ENCODE measurements at regions not wholly inside any gene's neighbourhood (a gene's known extent, or its start where the extent isn't known, plus 50 kb on each side); places are given as distances from the start of the nearest gene placed in this dataset.

- TF ChIP-seq CTCF (IDR thresholded peaks at IDR 0.05) (no peak), POLR2A (IDR thresholded peaks at IDR 0.05) (no peak)
These were observed 65.3 kb upstream of the CCSER1 start for GRCh38 chr4:90061881-90062280.
